GM18517 (cell line): ENCODE measurements at regions not wholly inside any gene's neighbourhood (a gene's known extent, or its start where the extent isn't known, plus 50 kb on each side); places are given as distances from the start of the nearest gene placed in this dataset.
"Not testable (repeated sequence)": the region's sequence is repeated elsewhere in the genome, so short reads cannot be mapped to it uniquely, and the experiment has no call there.

Experiments used
- ATAC-seq: cut with Tn5 transposase; IDR thresholded peaks from one replicate; pipeline ENCODE4 v1.9.1; 2021; ENCODE audit warnings: mild to moderate bottlenecking, moderate library complexity; ENCODE audit not compliant: unreplicated experiment

GRCh38 chr15:98315971-98316370, 332.4 kb upstream of the IGF1R start:
- no peak for ATAC-seq

GRCh38 chr15:98321896-98322295, 326.4 kb upstream of the IGF1R start:
- no peak for ATAC-seq

DNA sequence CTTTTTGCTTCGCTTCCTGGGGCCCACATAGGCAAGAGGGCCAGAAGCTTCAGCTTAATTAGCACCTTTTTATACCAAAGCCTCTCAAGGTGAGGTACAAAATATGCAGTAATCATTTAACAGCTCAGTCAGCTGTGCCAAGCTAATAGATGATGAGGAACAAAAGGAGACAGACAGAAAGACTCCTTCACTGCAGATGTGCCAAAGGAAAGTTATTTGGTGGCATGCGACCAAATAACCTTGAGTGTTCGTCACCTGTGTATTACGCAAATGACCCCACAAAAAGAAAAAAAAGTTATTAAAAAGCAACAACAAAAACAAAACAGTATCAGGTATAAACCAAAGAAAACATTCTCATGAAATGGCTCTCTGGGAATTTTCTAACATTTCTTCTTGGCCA, 325.8 kb upstream of the IGF1R start:
- ATAC-seq, result no peak

GRCh38 chr15:98324341-98324970, 323.9 kb upstream of the IGF1R start:
- no peak for ATAC-seq

DNA sequence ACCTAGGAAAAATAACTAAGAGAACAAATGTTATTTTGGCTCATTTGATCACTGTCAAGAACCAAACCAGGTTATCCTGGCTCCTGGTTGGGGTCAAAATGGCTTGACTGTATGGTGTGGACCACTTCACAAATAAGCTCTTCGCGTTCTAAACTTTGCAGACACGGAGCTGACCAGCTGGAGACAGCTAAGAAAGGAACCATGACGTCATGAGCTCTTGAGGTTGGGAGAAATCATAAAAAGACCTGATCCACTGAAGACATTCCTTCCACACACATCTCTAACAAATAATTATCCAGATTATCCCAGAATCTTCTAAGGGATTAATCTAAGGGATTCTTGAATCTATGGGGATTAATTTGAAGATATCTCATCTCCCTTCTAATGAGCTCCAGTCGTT, 321.5 kb upstream of the IGF1R start:
- no peak for ATAC-seq

DNA sequence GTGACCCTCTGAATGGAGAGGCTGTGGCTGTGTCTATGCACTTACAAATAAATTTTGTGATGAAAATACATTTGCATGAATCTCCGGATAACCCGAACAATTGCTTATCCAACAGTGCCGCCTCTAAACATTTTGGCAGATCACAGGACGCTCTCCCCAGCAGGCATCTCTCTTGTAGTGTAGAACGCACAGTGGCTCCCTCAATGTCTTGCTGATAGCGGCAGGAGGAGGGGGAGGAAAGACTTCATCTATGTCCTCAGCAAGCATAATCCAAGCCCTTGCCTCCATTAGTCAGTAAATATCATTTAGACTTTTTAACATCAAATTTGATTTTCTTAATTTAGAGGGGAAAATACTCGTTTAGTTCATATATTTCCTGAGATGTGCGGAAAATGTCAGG, 318.1 kb upstream of the IGF1R start:
- ATAC-seq, result no peak

DNA sequence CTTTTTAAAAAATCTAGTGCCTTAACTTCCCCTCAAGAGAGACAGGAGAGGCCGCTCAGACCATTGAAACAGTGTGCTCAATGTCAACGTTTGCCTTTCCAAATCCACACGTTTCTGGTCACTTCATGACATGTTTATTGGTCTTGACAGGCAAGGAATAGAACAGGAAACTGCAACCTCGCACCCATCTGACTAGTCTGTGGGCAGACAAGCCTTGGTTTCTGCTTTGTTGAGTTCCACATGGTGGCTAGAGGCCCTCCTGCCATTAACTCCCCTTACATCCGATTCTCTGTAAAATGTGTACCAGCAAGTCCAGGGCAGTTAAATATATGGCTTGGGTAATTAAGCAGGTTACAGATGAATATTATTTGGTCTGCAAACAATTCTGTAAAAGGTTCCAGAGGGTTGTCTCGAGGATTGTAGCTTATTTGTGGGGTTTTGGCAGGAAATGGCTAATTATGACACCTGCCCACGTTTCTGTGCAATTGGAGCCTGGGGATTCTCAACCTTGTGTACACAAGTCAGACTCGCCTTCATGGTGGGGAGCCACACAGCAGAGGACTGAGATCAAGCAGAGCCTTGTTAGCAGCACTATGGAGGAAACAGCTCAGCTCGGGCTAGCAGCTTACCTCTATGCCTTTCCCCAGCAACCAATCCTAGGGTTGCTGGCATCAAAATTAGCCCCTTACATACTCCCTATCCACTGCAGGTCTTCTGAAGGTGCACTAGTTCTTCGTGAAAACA, 317.5 kb upstream of the IGF1R start:
- no peak for ATAC-seq

GRCh38 chr15:98331676-98332075, 316.7 kb upstream of the IGF1R start:
- no peak for ATAC-seq

DNA sequence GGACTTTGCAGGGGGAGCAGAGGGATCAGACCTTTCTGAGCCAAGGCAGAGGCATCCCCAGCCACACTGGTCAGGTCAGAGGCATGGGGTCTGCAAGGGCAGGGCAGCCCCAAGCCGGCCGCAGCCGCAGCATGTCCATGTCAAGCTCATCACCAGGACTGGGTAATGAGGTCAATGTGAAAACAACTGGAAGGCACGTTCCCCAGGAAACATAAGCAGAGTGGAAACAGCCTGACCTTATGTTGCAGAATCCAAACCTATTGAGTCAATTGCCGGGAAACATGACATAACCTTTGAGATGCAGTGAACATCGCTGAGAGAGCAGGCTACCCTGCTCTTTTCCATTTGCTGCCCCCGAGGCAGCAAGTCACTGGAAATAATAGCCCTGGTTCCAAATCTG, 315.1 kb upstream of the IGF1R start:
- no peak for ATAC-seq

DNA sequence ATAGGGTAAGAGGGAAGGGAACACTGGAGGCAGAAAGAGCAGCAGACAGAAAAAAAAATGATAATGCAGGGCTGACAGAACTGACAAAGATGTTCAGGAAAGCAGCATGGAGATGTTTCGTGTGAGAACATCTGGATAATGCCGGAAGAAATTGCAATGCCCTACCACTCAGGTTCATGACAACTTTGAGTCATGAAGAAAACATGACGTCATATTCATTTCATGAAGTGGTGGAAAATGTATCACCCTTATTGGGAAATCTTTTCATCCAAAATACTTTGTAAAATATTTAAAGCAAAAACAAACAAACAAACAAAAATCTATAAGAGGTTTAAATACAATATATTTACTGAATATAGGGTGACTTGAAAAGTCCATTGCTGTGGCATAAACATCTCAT, 305.4 kb upstream of the IGF1R start:
- ATAC-seq, result no peak

DNA sequence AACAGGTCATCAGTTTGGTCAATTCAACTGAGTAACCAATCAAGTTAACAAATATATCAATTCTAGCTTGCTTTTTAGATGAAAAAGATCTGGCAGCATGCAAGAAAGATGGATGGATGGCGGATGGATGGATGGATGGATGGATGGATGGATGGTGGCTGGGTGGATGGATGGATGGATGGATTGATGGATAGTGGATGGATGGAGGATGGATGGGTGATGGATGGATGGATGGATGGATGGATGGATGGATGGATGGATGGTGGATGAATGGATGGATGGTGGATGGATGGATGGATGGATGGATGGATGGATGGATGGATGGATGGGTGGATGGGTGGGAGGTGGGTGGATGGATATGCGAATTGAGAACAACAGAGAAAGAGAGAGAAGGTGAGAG, 303.7 kb upstream of the IGF1R start:
- no peak for ATAC-seq

DNA sequence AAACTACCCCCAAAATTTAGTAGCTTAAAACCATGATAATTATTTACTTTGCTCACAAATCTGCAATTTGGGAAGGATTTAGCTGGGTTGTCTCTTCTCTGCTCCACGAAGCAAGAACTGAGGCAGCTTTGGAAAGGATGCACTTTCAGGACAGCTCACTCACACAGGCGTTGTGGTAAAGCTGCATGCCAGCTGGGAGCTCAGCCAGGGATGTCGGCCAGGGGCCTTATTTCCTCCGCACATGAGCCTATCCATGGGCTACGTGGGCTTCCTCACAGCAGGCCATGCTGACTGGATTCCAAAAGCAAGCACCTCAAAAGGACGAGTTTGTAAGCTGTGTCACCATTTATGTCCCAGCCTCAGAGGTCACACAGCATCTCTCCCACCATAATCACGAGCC, 301.3 kb upstream of the IGF1R start:
- no peak for ATAC-seq

DNA sequence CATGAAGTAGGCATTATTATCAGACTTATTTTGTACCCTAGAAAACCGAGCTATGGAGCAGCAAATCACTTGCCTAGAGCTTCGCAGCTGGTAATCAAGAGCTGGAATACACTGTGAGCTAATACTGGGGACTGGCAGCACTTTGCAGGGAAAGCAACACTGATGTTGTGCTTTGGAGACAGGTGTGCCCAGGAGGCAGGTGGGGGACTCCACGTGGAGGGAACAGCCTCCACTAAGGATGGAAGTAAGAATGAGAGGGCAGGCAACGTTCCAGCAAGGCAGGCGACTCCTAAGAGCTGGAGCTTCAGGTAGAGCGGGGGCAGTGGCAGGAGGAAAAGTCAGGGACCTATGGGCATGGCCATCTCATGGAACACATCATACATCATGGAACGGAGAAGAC, 300.5 kb upstream of the IGF1R start:
- no peak for ATAC-seq

DNA sequence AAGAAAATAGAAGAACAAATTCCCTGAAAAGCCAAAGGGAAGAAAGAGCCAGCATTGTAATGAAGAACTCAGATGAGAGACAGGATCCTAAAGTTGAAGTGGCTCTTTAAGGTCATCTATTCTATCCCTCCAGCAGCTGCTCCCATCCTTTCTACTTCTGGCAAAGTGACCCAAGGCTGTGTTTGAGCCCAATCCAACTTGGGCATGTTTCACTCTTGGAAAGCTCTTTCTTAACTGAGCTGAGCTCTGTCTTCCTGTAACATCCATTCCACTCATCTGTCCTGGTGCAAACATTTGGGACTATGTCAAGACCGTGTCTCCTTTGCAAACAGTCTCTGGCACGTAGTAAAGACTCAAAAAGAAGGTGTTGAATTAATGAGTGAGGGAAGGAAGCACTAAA, 298.1 kb upstream of the IGF1R start:
- ATAC-seq, result no peak

DNA sequence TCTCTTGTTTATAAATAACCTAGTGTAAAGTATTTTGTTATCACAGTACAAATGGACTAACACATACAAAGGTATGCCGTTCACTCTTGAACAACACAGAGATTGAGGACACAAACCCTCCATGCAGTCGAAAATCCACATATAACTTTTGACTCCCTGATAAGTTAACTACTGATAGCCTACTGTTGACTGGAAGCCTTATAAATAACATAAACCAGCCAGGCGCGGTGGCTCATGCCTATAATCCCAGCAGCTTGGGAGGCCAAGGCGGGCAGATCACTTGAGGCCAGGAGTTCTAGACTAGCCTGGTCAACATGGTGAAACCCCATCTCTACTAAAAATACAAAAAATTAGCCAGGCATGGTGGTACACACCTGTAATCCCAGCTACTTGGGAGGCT, 290.1 kb upstream of the IGF1R start:
- ATAC-seq, result not testable (repeated sequence)

- no peak for ATAC-seq
These were observed 289.4 kb upstream of the IGF1R start for GRCh38 chr15:98358971-98359370.

- ATAC-seq, result no peak
These were observed 284.9 kb upstream of the IGF1R start for GRCh38 chr15:98363416-98363815.

DNA sequence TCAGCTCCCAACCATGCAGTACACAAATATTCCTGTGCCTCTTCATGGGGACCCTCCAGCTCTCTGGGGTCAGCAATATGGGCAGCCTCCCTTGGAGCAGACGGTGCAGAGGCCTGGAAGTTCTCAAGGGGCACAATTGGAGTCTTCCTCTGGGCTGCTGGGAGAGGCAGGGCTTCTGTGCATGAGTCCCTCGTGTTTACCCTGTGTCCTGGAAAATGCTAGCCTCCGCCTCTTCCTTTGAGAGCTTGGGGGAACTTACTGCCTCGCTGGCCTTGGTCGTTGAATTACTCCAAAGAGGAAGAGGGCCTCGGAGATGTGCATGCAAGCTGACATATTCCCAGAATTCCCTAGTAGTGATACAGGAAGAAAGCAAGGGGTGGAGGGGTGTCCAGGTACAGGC, 284.4 kb upstream of the IGF1R start:
- no peak for ATAC-seq

- no peak for ATAC-seq
These were observed 279.1 kb upstream of the IGF1R start for GRCh38 chr15:98369081-98369716.

DNA sequence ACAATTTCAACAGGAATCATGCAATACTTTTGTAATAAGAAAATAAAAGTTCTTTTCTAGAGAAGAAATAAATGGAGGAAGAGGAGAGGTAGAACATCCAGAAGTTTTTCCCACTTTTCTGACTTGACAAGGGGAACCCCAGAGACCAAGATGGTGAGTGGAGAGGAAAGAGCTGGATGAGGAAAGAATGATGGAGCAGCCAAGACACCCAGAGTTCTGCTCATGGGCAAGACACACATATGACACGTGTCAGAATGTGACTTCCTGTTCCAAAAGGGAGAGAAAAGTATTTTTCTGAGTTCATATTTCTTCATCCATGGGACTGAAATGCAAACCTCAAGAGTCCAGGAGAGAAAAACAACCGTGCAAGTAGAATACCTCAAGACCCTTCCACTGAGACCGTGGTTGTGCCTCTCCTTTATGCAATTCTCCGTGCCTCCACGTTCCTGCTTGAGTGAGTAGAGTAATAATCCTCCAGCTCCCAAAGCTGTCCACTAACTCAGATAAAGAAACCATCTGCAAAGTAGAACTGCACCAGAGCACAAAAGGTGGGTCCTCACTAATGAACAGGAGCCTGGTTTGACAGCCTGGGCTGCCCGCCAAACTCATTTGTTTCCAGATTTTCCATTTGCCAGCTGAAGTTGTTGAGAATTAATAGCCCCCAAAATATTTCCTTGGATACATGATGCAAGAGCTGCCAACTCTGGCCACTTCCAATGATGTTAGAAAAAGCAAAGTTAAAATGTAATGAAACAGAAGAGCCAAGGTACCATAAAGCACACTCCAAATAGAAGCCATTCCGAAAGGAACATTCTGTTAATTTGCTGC, 272.6 kb upstream of the IGF1R start:
- ATAC-seq, result no peak

DNA sequence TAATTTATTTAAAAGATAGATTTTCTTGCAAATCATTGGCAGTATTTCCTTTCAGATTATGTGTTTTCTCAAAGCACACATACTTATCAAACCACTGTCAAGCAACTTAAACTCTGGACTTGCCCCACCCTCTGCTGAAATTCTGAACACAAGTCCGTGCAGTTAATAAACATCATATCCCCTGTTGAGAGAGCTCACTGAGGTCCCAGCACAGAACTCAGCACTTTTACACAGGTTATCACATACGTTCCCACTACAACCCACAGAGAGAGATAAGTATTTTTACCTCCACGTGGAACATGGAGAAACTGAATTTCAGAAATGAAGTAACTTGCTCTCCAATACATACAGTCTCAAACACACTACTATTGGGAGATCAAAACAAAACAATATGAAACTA, 267.6 kb upstream of the IGF1R start:
- ATAC-seq, result no peak

- ATAC-seq, result no peak
These were observed 266.9 kb upstream of the IGF1R start for GRCh38 chr15:98381446-98381845.
